Body of pancreas (tissue), 4 donors: ENCODE measurements at regions not wholly inside any gene's neighbourhood (a gene's known extent, or its start where the extent isn't known, plus 50 kb on each side); places are given as distances from the start of the nearest gene placed in this dataset.

Experiments used
- POLR2A ChIP-seq, 3 donors: fragments of 450-650 bp; IDR thresholded peaks; one replicate each; pipeline ENCODE4 v1.6.1; 2016; ENCODE audit warnings: antibody characterized with exemption in 3 of 3, mild to moderate bottlenecking in 2 of 3
- TF ChIP-seq, protein P1 (sequence below), 7 experiments: fragments of 450-650 bp in 4 of 7; fragments of 200-600 bp in 3 of 7; sonication (generic) in 3 of 7; IDR thresholded peaks; one replicate each; pipeline ENCODE4 v1.5.1; 2016 to 2019; ENCODE audit warnings: antibody characterized with exemption in 7 of 7

DNA sequence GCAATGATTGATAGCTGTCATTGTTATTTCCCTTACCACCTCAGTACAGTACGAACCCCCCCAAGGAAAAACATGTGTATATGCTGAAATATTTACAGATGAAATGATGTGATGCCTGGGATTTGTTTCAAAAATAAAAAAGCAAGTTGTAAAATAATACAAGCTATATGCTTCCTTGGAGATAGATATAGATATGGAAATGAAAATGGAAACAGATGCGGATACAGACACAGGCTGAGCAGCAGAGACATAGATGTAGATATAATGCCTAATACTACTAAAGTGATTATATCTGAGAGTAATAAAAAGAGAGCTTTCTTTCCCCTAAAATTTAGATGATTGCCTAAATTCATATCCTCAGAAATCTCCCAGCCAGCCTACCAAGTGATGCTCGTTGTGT is 127.5 kb upstream of the TNPO1 start:
- TF ChIP-seq POLR2A (IDR thresholded peaks at IDR 0.05): no peak
- TF ChIP-seq, protein P1, sequence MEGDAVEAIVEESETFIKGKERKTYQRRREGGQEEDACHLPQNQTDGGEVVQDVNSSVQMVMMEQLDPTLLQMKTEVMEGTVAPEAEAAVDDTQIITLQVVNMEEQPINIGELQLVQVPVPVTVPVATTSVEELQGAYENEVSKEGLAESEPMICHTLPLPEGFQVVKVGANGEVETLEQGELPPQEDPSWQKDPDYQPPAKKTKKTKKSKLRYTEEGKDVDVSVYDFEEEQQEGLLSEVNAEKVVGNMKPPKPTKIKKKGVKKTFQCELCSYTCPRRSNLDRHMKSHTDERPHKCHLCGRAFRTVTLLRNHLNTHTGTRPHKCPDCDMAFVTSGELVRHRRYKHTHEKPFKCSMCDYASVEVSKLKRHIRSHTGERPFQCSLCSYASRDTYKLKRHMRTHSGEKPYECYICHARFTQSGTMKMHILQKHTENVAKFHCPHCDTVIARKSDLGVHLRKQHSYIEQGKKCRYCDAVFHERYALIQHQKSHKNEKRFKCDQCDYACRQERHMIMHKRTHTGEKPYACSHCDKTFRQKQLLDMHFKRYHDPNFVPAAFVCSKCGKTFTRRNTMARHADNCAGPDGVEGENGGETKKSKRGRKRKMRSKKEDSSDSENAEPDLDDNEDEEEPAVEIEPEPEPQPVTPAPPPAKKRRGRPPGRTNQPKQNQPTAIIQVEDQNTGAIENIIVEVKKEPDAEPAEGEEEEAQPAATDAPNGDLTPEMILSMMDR (IDR thresholded peaks at IDR 0.05): no peak
